AG04450 (cell line): ENCODE measurements at regions not wholly inside any gene's neighbourhood (a gene's known extent, or its start where the extent isn't known, plus 50 kb on each side); places are given as distances from the start of the nearest gene placed in this dataset.

Experiments used
- CTCF ChIA-PET: fragments of 300-600, 350-600 bp; formaldehyde crosslinking; extraction: SDS; loops from one replicate; lab custom pipeline; 2022; ENCODE audit warnings: antibody characterized with exemption, inconsistent platforms; lab: Charles Lee
- POLR2A ChIA-PET: fragments of 350-600 bp; formaldehyde crosslinking; extraction: SDS; loops from one replicate; lab custom pipeline; 2021; ENCODE audit warnings: antibody characterized with exemption, inconsistent platforms; lab: Yijun Ruan, JAX
- DNase-seq: peaks from one replicate; pipeline ENCODE4 v3.0.0-alpha.2; 2011; ENCODE audit warnings: low read depth, low spot score
- H3K27ac ChIP-seq: one replicate; pipeline ENCODE4 v1.5.1; 2012; ENCODE audit warnings: low read depth, low read length, control low read depth
- H3K27me3 ChIP-seq: one replicate; pipeline ENCODE4 v1.6.0; 2012; ENCODE audit warnings: low read length; ENCODE audit not compliant: control insufficient read depth, insufficient read depth
- H3K4me3 ChIP-seq: 2 replicates; pipeline ENCODE4 v1.5.1; 2011; ENCODE audit warnings: mild to moderate bottlenecking, low read depth, low read length, control low read depth
- H3K9me3 ChIP-seq: 2 replicates; pipeline ENCODE4 v1.5.1; 2012; ENCODE audit warnings: low read length; ENCODE audit not compliant: control insufficient read depth, insufficient read depth
- CTCF ChIP-seq: IDR thresholded peaks from 2 replicates; pipeline ENCODE4 v1.5.1; 2011; ENCODE audit warnings: low read depth, low read length, control low read depth, inconsistent platforms

- ChIA-PET POLR2A (no interaction called here), CTCF (no interaction called here)
- H3K27ac ChIP-seq, result no peak overlapping the region
- H3K27me3 ChIP-seq, result no peaks in the 10 kb centered on the region
- H3K9me3 ChIP-seq, result no peaks in the 10 kb centered on the region
- no peak overlapping the region for H3K4me3 ChIP-seq
- DNase-seq, result no peak
- no peak for TF ChIP-seq CTCF
These were observed 272.6 kb downstream of the ATPSCKMT start for GRCh38 chr5:9977070-9977469.

GRCh38 chr5:9976621-9977020, 273.1 kb downstream of the ATPSCKMT start:
- Histone ChIP-seq H3K27me3 (no peaks in the 10 kb centered on the region), H3K27ac (no peak overlapping the region), H3K9me3 (no peaks in the 10 kb centered on the region), H3K4me3 (no peak overlapping the region)
- POLR2A ChIA-PET, result no interaction called here
- CTCF ChIA-PET, result no interaction called here
- no peak for TF ChIP-seq CTCF
- DNase-seq, result no peak

- TF ChIP-seq CTCF, result no peak
- Histone ChIP-seq H3K27ac (no peak overlapping the region), H3K9me3 (no peaks in the 10 kb centered on the region), H3K27me3 (no peaks in the 10 kb centered on the region), H3K4me3 (no peak overlapping the region)
- ChIA-PET POLR2A (no interaction called here), CTCF (interaction anchor here (0.9 kb wide), 1 partner anchor 12 kb away, joined by 3 read pairs; no protein-coding TSS in a partner anchor)
- DNase-seq, result no peak
These were observed 277.6 kb downstream of the ATPSCKMT start for GRCh38 chr5:9972059-9972458.

- Histone ChIP-seq H3K9me3 (no peaks in the 10 kb centered on the region), H3K27ac (no peak overlapping the region), H3K27me3 (no peaks in the 10 kb centered on the region), H3K4me3 (no peak overlapping the region)
- ChIA-PET POLR2A (interaction anchor here (0.6 kb wide), 1 partner anchor 41 kb away, joined by 4 read pairs; no protein-coding TSS in a partner anchor), CTCF (interaction anchor here (1.0 kb wide), 1 partner anchor 28 kb away, joined by 3 read pairs; no protein-coding TSS in a partner anchor)
- no peak for TF ChIP-seq CTCF
- no peak for DNase-seq
These were observed 278.4 kb downstream of the ATPSCKMT start for GRCh38 chr5:9971301-9971700.

DNA sequence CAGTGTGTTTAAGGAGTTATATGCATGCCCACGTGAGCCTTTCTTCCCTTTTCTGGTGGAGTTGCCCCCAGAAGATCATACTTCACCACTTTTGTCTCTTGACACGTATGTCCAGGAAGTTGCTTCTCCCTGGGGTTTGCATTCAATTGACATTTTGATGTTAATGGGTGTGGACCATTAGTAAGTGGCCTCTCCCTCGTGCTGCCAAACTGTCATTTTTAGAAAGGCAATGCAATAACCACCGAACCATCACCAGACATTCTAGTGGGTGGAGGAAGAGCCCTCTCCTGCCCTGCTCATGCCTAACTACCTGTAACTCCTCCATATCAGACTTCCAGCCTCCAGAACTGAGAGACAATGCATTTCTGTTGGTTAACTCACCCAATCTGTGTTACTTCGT, 290.8 kb downstream of the ATPSCKMT start:
- CTCF ChIA-PET, result no interaction called here

More for the DNA sequence above, 290.8 kb downstream of the ATPSCKMT start:
- no peak overlapping the region for H3K4me3 ChIP-seq
- no peak overlapping the region for H3K27ac ChIP-seq
- DNase-seq, result no peak
- H3K27me3 ChIP-seq, result peaks cover 6% of the 10 kb centered on the region
- POLR2A ChIA-PET, result no interaction called here
- TF ChIP-seq CTCF, result no peak
- no peaks in the 10 kb centered on the region for H3K9me3 ChIP-seq
